HG02678 (cell line): ENCODE measurements at regions not wholly inside any gene's neighbourhood (a gene's known extent, or its start where the extent isn't known, plus 50 kb on each side); places are given as distances from the start of the nearest gene placed in this dataset.

ENCODE experiments used
- ATAC-seq: cut with Tn5 transposase; IDR thresholded peaks from one replicate; pipeline ENCODE4 v1.9.1; 2021; ENCODE audit warnings: mild to moderate bottlenecking, moderate library complexity; ENCODE audit not compliant: unreplicated experiment

DNA sequence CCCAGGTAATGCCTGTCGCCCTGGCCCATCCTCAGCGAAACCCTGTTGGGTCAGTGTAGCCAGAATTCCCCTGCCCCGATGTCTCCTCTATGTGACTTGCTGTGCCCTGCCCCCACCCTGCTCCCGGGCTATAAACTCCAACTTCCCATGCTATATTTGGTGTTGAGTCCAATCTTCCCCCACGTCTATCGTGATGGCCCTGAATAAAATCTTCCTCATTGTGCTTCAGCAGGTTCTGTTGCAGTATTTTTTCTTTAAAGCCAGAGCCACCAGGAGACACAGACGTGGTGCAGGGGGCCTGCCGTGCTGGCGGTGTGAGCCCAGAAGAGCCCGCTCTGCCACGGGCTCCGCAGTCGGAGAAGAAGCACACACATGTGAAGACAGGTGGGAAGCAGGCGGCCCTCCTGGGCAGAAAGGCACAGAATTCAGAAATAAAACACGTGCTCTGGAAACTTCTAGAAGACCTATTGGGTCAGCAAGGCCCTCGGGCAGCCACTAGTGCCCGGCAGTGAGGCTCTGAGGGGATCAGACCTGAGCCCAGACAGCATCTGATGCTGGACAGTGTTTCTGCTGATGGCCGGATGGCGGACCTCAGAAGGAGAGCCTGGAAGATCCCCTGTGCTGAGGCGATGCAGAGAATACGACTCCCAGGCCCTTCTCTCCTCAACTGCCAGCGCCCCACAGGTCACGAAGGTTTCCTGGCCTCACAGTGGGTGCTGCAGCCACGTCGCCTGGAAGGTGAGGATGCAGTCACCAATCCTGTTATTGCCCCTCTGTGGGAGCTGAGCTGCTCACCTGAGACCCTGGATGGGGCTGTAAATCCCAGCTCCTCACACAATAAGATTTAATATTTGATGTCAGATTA is 501.9 kb downstream of the BRD1 start:
- ATAC-seq: no peak

DNA sequence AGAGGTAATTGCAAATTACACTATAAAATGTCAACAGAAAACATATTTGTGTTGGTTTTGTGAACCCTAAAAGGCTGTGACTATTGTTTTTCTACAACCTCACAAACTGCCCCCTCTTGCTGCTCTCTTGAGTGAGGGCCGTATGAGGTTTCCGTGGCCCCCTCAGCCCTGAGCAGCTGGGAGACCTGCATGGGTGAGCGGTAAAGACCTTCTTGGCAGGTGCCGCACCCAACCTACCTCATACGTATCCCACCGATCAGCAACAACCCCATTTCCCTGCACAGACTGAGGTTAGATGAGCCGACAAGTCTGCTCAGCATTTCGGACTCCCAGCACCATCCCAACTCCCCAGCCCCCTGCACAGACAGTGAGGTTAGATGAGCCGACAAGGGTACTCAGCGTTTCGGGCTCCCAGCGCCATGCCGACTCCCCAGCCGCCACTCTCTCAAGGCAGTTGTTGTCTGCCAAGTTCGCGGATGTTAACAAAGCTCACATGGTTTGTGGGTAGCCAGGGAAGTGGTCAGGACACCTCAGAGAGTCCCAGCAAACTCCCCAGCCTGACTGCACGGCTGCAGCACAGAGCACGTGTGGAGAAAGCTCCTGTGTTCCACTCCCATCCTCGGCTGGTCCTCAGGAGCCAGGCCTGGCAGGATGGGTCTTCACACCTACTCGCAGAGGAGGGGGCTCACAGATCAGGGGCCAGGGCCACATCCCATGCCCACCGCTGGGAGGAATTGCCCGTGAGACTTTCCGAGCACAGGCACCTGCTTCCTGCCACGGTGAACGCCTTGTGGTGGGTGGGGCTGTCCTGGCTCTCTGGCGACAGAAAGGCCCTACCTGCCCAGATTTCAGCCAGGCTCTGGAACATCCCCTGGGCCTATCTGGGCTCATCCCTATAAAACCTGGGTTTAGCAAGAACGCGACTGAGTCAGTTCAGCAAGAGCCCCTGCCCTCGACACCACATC is 502.9 kb downstream of the BRD1 start:
- no peak for ATAC-seq

DNA sequence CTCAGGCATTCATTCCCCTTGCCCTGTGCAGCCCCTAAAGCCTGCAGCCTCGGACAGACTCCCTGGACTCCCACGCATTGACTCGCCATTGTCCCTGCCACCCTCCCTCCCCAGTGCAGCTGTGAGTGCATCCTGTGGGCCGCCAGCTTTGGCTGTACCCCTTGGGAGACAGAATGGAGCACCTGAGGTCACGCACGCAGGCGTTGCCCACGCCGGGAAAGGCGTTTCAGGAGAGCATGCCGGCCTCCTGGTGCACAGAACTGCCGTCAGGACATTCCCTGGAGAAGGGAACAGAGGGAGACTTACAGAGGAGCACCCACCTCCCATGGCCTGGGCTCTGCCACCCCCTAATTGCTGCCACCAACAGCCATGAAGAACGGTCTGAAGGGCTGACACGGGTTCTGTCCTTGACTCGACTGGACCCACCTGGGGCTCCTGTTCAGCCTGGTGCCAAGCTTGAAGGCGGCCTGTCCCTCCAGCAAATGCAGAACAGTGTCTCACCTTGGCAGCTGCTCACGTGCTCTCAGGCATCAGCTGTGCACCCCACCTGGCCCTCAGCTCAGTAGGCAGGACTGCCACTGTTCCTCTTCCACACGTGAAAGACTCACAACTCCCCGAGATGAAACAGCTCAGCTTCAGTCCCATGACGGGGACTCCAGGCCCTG is 503.8 kb downstream of the BRD1 start:
- no peak for ATAC-seq

DNA sequence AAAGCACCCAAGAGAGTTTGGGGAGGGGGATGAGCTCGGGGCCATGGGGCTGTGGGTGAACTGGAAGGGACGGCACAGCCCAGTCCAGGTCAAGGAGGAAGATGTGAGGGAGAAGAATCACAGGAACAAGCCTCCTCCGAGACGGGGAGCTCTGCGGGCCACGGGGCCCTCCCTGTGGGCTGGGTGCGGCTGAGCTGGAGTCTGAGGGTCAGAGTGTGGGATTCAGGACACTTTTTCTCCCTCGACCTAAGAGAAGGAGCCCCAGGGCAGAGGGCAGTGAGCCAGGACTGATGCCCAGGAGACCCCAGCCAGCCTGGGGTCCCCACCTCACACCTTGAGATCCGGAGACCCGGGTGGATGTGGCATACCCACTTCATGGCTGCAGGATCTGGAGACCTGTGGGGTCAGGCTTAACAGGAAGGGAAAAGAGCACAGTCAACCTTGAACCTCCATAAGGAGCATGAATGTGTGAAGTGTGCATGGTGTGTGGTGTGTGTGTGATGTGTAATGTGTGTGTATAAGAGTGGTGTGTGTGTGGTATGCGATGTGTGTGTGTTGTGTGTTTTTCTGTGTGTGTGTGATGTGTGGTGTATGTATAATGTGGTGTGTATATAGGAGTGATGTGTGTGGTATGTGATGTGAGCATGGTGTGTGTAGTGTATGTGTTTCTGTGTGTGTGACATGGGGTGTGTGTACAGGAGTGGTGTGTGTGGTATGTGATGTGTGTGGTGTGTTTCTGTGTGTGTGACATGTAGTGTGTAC is 504.6 kb downstream of the BRD1 start:
- no peak for ATAC-seq

DNA sequence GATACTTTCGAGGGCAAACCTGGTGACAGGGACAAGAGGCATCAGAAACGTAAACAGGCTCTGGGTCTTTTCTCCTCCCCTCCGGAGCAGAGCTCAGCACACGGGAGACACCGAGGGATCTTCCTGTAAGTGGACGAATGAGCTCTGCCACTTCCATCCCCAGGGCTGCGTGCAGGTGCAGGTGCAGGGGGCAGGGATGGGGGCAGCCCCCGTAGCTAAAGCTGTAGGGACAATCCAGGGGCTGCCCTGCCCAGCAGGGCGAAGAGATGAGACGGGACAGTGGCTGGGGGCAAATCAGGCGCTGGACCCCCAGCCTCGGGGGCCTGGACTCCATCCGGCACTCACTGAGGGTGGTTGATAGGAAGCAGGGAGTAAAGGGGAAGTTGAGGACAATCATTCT is 505.4 kb downstream of the BRD1 start:
- no peak for ATAC-seq

DNA sequence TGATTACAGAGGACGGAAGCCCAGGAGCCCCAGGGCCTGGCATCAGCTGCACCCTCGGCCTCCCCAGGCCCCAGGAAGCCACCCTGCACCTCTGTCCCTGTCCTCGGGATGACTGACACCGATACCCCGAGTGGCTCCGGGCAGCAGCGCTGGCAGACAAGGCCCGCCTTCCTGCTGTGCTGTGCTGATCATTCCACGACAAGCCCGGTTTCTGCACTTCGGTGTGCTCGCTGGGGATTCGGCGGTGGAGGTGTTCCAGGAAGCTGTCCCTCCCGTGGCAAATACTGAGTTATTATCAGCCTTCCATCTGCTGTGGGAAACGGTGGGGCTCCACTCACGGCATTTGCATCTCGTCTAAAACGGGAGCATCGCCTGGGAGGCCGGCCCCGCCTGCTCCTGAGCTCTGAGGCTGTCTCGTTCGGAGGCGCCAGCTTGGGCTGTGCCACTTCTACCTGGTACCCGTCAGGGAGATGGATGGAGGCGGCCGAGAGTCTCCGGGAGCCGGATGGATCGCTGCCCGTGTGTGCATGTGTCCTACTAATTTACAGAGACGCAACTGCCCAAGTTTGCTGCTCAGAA is 506.1 kb downstream of the BRD1 start:
- no peak for ATAC-seq

DNA sequence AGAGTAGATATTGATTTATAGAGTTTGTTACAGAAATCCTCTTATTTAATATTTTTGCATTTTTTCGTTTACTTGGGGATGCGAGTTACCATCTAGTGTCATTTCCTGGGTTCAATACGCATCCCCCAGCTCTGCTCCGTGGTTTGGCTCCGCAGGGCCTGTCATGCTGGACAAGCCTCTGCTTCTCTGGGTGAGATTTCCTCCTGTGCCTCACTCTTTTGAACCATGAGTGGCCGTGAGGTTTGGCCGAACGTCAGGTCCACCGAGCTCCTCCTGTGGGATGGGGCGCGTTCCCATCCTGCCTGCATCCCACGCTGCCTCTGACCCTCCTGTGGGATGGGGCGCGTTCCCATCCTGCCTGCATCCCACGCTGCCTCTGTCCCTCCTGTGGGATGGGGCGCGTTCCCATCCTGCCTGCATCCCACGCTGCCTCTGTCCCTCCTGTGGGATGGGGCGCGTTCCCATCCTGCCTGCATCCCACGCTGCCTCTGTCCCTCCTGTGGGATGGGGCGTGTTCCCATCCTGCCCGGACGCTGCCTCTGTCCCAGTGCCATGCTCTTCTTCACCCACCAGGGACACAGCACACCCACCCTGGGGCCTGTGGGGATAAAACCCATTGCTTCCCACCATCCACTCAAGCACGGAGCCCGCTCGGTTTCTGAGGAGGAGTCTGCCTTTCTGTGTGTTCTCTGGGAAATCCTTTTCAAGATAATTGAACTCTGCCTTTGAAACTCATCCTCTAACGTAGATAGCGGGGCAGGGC is 506.8 kb downstream of the BRD1 start:
- no peak for ATAC-seq

DNA sequence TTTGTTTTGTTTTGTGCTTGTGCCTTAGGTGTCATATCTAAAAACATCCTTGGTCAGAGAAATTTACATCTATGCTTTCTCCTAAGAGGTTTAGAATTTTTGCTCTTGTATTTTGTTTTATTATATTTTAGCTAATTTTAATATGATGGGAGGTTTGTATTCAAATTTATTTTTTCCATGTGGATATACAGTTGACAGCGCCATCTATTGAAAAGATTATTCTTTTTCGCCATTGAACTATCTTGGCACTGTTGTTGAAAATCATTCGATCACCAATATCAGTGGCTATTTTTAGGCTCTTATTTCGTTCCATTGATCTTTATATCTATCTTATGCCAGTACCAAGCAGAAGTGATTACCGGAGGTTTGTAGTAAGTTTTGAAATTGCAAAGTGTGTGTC is 510.3 kb downstream of the BRD1 start:
- ATAC-seq: no peak

DNA sequence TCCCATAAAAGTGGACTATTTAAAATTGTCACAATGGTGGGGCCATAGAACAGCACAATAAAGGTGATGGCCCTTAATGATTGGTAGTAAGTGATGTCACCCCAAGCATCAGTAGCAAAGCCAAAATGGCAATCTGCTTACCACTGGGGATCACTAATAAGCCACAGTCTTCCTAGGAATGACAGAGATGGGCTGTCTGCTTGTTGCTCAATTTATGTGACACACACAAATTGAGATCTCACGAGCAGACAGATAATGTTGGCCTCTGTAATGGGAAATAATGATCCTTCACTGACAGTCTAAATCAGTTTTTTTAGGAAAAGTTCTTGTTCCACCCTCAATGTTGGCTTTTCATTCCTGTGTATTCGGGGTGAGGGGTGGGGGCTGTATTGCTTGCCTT is 515.1 kb downstream of the BRD1 start:
- ATAC-seq: no peak

DNA sequence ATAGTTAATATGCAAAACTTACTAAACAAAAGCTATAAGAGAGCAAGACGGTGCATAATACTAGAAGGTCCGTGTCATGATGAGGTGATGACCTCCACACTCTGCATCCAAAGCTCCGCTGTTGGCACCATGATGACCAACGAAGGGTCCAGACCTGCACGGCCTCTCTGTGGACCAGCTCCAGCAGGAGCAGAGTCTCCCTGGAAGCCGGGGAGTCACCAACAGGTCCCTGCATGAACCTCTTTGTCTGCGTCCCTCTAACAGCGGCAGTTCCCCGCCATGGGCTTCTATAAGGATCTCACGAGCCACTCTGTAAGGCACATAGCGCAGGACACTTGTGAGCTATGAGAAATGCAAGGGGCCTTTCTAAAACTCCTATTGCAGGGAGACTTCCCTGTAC is 517.3 kb downstream of the BRD1 start:
- no peak for ATAC-seq

DNA sequence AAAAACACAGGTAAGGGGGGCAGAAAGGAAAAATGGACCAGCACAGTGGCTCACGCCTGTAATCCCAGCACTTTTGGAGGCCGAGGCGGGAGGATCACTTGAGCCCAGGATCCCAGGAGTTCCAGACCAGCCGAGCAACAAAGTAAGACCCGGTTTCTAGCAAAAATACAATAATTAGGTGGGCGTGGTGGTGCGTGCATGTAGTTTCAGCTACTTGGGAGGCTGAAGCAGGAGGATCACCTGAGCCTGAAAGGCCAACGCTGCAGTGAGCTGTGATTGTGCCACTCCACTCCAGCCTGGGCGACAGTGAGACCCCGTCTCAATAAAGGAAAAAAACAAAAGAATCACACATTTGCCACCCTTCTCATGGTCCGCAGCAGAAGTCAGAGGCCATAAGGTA is 519.4 kb downstream of the BRD1 start:
- no peak for ATAC-seq

DNA sequence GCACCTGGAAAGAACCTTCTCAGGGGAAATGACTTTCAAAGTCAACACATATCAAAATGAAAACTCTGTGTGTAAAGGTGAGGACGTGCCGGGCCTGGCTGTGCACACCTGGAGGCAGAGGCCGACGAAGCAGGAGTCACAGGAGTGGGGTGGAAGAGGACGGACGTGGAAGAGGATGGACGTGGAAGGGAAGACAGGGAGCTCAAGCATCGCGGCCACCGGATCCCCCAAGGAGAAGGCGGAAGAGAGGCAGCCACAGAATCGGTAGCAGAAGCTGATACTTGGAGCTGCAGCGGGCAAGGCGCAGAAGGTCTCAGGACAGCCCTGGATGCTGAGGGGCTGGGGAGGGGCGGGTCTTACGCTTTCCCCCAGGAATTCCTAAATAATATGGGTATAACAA is 519.8 kb downstream of the BRD1 start:
- no peak for ATAC-seq

DNA sequence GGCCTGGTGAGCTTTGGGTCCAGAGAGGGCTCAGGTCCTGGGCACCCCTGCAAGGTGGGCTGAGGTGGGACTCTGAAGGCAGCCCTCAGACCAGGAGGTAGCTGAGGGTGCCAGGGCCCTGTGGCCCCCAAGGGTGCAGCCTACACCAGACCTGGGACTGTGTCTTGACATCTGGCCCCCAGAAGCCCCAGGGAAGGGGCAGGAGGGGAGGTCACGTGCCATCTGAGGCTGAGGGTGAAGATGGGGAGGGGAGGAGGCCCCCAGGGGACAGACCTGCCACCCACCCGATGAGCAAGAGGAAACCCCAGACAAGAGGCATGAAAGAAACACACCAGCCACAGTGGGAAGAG is 520.2 kb downstream of the BRD1 start:
- no peak for ATAC-seq

DNA sequence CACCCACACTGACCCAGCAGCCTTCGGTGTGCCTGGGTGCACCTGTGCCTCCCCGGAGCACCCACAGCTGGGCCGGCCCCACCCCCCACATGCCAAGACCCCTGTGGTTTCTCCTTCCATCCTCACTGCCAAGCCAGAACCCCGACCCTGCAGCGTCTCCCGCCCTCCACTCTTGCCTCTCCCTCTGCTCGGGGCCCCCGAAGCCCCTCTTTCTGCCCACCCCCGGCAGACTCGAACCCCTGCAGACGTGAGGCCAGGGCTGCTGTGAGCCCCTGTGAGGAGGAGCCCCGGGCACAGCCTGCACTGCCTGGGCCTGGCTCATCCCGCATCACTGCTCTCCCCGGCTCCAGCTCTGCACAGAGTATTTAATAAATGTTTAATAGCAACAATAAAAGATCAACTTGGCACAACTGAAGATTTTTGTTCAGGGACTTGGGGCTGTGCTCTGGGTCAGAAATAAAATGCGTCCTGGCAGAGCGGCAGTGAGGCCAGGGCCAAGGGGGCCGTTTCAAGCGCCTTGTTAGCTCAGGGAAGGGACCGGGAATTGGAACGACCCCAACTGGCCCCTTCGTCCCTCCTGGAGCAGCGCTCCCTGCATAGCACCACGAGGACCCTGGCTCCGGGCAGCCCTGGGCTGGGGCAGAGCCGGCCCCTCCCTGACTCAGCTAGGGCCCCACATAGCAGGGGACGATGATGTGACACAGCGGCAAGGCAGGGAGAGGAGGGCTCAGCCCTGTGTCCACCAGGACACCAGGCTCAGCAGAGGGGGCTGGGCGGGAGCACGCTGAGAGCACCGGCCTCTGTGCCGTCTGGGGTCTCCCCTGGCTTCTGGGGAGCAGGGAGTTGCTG is 520.8 kb downstream of the BRD1 start:
- ATAC-seq: no peak

DNA sequence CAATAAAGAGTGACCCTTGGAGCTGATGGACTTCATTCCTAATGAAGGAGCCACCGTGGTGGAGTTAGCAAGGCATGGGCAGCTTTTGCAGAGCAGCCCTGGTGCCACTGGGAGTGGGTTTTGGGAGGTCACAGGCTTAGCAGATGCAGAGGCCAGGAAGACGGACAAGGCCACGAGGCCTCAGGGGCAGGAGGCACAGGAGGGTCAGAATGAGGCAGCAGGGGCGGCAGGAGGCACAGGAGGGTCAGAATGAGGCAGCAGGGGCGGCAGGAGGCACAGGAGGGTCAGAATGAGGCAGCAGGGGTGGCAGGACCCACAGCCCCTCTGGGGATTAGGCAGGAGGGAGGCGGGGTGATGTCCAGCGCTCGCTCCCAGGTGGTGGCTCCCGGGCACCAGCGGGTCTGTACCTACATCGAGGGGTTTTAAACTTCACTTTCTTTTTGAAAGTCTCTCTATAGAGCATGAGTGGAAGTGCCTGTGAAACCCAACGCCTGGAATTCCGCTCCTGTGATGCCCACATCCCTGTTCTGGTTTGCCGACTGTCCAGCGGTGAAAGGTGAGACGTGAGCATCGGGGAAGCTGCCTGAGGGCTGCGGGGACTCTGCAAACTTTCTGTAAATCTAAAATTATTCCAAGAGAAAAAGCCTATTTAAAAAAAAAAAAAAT is 521.6 kb downstream of the BRD1 start:
- no peak for ATAC-seq

DNA sequence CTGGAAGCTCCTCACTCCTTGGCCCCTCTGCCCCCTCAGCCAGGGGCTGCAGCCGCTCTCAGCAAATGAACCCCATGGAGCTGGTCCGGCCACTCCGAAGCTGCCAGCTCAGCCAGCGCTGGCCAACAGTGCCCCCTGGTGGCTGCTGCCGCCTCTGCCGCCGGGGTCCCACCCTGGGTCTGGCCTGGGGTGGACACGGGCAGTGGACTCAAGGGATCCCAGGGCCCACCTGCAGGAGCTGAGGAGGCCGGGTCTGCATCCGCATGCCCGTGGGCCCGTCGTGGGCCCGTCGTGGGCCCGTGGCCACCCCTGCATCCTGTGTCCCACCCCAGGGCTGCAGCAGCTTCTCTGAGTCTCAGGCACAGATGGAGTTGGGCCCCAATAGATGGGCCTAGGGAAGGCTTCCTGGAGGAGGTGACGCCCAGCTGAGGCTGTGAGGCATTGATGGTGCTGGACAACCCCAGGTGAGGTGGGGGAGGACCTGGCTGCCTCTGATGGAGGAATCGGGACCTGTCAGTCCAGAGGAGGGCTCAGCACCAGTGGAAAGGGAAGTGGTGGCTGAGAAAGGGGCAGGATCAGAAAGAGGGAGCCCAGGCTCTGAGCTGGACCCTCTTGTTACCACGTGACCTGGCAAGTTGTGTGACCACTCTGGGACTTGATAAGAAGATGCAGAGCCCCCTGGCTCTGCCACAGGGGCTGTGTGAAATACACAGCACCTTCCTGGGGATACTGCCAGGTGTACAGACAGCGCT is 522.3 kb downstream of the BRD1 start:
- no peak for ATAC-seq

DNA sequence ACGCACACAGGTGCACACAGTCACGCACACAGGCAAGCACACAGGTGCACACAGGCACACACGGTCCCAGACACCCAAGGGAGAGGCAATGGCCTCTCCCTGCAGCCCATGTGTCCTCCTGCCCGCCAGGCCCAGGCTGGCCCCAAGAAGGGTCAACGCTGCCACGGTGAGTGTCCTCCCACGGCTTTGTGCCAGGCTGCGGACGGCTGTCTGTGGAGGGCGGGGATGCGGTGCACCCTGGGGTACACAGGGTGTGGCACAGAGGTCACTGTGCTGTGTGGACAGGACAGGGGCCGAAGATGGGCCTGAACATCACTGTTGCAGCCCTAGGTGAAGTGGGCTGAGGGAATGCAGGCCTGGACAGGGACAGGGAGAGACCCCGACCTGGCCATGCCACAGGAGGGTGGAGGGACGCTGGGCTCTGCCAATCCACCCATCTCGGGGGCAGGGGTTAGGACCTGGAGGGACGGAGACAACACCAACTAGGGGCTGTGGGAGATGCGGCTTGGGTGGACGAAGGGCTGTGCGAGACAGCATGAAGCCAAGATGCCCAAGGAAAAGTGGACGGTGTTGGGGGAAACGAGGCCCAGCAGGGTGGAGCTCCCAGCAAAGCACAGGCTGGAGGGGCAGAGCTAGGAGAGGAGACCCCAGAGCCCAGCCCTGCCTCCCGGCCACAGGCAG is 523.8 kb downstream of the BRD1 start:
- ATAC-seq: no peak
